Activated CD4-positive, alpha-beta T cell treated with anti-CD3 and anti-CD28 coated beads, Interleukin-2, amount 50 U/mL, for 48 hours (primary cell): ENCODE measurements at regions not wholly inside any gene's neighbourhood (a gene's known extent, or its start where the extent isn't known, plus 50 kb on each side); places are given as distances from the start of the nearest gene placed in this dataset.
"Not testable (repeated sequence)": the region's sequence is repeated elsewhere in the genome, so short reads cannot be mapped to it uniquely, and the experiment has no call there.

Source experiments
- DNase-seq, 2 experiments: peaks; one replicate each; pipeline ENCODE4 v3.0.0-alpha.2; 2020

DNA sequence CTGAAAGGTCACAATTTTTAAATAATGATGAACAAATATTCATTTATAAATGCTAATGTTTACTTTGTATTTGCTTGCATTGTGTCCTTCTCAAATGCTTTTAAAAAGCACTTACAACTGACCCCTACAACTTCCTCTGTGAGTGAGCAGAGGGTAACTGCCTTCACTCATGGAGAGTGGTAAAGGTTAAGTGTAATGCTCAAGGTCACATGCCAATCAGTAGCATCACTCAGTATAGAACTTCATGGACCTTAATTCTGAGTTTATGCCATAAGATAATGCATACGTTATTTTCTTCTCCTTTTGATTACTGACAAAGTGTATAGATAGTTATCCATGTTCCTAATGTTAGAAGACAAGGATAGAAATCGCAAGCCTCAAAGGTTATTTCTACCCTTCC lies 91.8 kb upstream of the SERTAD2 start:
- DNase-seq, result no peak

DNA sequence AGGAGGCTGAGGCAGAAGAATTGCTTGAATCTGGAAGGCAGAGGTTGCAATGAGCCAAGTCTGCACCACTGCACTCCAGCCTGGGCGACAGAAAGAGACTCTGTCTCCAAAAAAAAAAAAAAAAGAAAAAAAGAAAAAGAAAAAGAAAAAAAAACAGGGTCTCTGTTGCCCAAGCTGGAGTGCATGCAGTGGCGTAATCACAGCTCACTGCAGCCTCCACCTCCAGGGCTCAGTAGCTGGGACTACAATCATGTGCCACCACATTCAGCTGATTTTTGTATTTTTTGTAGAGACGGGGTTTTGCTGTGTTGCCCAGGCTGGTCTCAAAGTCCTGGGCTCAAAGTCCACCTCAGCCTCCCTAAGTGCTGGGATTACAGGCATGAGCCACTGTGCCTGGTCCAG lies 94.0 kb upstream of the SERTAD2 start:
- DNase-seq, result not testable (repeated sequence)

DNA sequence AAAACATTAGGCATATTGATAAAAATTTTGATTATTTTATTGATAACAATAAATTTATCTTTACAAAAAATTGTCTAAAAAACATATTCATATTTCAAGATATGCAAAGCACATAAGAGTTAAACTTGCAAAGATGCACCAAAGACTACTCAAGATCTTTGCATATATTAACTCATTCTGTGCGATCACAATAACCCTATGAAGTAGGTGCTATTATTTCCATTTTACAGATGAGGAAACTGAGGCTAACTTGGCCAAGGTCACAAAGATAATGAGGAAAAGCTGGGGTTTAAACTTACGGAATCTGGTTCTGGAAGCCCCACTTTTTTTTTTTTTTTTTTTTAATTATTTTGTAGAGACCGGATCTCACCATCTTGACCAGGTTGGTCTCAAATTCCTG lies 94.4 kb upstream of the SERTAD2 start:
- DNase-seq, result no peak

DNA sequence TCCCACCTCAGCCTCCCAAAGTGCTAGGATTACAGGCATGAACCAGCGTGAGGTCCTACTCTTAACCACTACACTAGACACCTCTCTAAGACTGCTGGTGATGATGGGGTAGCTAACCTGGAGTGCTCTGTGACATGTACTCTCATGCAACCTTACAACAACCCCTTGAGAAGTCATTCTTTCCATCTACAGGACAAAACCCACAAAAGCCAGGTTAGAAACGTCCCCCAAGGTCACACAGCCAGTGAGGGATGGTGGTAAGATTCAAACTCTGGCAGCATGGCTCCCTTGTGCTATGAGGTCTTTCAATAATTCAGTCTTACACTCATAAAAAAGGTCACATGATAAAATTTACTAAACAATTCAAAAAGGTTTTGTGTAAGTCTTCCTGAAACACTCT lies 94.8 kb upstream of the SERTAD2 start:
- DNase-seq, result peak in 1 of 2 experiments; percentile 22

DNA sequence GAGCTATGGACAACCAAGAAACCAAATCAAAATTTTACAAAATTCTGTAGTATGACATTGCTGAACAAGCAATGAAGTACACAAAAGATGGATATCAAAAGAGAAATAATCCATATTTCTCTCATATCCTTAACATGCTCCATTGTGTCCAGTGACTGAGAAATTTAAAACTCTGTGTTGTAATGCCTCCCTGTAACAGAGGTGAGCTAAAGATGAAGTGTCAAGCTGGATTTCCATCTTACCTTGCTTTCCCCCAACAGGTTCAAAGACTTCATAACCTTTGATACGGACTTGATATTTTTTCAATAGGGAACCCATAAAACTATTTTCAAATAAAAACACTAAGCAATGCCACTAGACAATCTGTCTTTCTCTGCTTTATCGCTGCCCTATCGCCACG lies 95.7 kb upstream of the SERTAD2 start:
- no peak for DNase-seq

DNA sequence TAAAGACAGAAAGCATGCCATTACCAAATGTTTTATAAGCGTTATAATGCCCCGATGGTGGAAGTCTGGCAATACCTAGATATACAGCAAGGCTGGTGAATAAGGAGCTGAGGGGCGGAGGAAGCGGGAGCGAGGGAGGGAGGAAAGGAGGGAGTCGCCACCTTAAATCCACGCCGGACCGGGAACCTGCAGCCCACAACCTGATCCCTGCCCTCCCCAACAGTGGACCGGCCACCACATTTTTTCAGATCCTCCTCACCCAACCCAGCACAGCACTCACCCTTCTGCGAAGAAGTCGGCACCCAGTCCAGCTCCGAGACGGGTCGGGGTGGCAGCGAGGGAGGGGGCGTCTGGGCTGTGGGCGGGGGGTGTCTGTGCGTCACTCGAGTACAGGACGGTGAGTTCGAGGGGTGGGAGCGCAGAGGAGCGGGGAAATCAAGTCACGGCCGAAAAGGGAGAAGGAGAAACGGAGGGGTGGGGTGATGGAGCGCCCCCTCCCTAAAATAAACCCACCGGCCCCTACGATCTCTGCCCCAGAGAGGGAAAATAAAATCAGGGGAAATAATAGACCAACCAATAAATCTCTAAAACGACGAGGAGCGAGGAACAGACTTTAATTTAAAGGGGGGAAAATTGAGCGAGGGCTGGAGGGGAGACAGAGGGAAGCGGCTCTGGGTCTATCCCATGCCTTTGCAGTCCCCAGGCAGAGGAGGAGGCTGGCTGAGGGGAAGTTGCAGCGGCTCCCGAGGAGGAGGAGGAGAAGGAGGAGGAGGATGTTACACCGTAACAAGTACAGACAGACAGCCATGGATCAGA lies 96.5 kb upstream of the SERTAD2 start:
- DNase-seq, result peak; percentile 34 to 53

DNA sequence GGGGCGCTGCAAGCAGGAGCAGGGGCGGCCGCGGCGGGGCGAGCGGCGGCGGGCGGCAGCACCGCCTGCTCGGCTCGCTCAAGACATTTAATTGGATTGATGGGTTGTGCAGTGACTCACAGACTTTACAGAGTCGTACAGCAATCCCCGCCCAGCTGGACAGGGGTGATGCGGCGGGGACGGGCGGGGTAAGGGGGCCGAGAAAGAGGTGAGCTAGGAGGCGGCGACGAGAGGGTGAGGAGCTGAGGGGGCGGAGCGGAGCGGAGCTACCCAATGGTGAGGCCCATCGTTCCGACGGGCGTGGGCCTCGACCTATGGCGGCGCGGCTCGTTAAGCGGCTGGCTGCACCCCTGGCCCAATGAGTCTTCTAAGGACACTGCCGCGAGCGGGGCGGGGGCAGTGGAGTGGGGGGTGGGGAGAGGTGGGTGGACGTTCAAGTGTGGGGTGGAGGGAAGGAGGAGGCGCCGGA lies 97.1 kb upstream of the SERTAD2 start:
- peak; percentile 97 to 98 for DNase-seq

DNA sequence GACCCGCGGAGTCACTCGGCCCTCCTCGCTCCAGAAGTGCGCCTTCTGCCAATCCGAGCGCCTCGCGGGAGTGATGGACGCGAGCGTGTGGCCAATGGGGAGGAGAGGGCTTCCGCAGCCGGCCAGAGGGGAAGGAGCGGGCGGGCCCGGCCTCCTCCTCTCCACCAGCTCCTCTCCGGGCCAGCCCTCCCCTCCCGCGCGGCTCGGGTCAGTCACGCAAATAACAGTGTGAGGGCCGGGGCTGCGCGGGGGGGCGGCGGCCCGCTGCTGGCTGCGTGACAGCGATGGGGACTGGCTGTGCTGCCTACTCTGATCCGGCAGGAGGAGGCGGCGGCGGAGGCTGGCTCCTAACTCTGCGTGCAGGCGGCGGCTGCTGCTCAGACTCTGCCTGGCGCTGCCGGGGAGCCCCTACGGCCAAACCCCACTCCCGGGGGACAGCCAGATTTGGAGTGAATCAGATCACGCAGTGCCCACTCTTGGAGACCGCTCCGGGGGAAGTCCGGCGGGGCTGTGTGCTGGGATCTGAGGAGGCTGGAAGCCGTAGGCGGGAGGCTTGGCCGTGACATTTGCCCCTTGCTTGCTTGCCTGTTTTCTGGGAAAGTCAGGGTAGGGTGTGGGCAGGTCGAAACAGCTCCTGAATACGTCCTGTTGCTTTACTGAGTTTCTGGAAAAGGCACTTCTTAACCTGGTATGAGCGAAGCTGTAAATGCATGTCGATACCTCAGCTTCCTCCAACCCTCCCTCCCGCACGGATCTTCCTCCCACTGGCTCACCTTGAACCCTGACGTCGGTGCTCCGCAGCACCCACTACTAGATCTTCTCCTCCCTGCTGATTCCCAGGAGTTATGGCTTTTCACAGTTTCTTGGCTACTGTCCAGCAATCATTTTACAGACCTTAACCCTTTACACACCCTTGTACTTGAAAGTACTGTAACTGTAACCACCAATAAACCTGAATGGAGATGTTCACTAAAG lies 97.9 kb upstream of the SERTAD2 start:
- no peak for DNase-seq

DNA sequence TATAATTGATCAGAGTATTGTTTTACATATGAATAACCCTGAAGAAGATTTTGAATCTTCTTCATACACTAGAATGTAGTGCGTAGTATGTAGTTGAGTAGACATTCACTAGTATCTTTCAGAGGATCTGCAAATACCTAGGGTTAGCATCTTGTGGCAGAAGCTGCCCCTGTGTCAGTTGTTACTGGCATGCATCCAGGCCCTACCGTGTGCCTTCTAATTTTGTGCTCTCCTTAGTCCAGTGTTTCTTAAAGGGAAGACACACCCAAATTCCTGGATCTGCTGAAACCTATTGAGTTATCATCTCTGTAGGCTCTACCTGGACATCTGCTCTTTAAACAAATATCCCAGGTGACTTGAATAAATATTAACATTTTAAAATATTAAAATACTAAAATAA lies 99.7 kb upstream of the SERTAD2 start:
- no peak for DNase-seq

DNA sequence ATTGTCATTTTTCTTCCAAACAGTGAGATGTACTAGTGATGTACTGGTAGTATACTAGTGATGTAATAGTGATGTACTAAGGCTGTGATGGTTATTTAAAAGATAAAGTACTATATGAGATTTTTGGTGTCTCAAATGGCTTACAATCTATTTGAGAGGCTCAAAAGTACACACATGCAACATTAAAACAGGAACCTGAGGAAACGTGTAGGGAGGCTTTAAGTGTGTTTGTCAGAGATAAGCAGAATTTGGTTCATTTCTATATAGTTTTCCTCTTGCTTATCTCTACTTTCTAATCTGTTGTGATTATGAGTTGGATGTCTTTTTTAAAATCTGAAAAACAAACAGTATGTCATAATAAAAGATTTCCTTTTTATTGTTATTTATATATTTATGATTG lies 100.9 kb upstream of the SERTAD2 start:
- no peak for DNase-seq

DNA sequence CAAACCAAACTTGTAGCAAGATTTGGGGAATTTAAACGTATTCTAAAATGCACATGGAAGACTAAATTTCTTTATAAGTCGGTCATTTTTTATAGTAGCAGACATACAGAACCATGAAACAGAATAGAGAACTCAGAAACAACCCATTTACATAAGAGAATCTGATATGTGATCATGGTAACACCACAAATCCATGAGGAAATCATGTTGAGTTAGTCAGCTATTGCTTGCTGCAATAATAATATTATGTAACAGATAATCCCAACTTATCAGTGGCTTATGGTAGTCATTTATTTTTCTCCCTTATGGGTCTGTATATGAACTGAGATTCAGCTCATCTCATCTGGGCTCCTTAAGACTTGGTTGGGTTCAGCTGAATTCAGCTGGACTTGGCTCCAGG lies 103.4 kb upstream of the SERTAD2 start:
- DNase-seq, result no peak

DNA sequence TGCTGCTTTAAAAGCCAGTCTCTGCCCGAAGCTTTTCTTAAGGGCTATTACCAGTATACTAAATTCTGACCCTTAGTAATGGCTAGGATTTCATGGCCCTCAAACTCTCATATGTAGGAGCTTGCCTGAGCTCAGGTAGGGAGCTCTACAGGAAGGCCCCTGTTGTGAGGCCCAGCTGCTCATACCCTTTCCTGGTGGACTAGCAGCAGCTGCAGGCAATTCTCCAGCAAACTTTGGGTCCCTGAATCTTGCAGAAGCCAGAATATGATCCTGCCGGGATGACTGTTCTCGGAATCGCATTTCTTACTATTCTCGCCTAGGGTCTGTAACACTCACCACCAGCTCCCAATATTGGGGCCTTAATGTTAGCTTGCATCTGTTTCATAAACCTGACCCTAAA lies 106.4 kb upstream of the SERTAD2 start:
- DNase-seq, result no peak

DNA sequence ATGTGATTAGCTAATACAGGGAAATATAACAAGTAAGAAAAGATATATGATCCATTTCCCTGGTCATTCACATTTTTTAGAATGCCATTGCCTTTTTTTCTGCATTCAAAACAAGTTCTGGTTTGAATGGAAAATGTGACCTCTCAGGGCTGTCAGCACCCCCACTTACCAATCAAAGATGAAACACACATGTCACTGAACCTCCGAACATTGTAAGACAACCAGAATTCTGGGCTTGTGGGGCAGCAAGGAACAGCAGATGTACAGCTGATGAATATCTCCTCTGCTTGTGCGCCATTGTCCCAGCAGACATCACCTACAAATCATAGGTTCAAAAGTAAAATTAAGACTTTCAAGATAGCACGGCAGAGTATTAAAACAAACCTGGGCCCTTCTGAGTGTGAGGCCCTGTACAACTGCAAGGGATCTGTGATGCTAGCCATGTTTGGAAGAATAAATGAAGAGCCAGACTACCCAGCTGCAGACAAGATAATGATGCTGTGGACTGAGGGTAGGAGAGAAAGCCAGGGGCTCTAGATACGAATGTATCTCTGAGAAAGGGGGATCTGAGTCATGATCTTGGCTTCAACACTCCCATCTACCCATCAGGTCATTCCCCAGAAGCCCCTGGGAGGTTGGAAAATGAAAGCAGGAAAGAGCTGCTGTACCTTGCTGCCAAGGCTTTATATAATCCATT lies 108.7 kb upstream of the SERTAD2 start:
- no peak for DNase-seq

DNA sequence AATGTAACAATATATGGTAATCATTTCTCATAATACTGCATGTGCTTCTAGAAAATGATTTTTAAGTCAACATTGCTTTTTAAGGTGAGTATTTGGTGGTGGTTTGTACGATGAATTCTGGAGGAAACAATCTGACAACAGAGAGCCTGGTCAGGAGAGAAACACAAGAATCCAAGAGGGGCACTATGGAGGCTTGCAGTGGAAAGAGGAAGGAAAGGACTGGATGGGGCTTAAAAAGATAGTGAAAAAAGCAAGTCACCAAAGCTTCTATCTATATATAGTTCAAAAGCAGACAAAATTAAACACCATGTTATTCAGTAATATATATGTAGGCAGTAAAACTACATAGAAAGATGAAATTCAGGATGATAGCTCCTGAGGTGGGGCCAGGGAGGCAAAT lies 109.4 kb upstream of the SERTAD2 start:
- DNase-seq, result no peak

DNA sequence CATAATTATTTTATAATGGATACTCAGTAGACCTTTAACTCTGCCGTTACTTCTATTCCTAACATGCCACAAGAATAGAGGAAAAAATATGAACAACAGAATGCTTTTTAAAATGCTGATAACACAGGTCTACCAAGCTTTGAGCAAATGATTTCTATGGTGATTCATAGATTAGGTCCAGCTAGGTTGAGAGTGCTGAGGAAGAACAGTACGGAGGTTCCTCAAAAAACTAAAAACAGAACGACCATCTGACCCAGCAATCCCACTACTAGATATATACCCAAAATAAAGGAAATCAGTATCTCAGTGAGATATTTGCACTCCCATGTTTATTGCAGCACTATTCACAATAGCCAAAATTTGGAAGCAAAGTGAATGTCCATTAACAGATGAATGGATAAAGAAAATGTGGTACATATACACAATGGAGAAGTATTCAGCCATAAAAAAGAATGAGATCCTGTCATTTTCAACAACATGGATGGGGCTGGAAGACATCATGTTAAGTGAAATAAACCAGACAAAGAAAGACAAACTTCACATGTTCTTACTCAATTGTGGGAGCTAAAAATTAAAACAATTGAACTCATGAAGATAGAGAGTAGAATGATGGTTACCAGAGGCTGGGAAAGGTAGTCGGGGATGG lies 111.6 kb upstream of the SERTAD2 start:
- DNase-seq, result no peak

DNA sequence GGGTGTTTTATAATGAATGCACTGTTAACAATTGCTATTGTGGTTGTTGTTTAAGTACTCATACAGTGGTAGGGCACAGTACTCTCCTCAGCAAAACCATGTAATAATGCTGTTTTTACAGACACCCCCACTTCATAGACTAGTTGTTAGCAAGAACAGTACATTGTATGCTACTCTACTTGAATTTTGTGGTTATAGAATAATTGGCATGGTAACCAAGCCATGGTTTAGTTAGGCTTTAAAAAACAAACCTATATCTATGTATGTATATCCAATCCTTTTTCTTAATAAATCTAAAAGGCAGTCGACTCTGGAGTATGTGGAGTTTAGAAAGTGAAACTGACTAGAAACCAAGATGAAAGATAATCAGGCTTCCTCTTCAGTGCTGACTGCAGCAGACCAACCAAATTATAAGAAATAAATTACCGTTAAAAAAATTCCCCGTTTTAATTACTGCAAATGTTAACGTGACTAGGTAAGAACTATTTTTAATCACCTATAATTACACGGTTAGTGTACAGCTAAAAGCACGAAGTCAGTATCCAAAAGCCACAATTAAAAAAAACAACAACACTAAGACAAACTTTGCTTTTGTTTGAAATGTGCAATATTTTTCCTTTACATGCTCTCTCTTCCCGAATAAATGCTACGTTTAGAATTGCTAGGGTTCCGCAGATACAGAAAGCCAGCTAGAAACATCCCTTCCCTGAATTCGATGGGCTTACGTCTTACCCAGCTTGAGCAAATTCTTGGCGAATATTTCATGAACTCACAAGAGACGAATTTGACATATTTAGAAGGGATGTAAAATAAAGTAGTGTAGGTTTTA lies 113.3 kb upstream of the SERTAD2 start:
- DNase-seq, result no peak

DNA sequence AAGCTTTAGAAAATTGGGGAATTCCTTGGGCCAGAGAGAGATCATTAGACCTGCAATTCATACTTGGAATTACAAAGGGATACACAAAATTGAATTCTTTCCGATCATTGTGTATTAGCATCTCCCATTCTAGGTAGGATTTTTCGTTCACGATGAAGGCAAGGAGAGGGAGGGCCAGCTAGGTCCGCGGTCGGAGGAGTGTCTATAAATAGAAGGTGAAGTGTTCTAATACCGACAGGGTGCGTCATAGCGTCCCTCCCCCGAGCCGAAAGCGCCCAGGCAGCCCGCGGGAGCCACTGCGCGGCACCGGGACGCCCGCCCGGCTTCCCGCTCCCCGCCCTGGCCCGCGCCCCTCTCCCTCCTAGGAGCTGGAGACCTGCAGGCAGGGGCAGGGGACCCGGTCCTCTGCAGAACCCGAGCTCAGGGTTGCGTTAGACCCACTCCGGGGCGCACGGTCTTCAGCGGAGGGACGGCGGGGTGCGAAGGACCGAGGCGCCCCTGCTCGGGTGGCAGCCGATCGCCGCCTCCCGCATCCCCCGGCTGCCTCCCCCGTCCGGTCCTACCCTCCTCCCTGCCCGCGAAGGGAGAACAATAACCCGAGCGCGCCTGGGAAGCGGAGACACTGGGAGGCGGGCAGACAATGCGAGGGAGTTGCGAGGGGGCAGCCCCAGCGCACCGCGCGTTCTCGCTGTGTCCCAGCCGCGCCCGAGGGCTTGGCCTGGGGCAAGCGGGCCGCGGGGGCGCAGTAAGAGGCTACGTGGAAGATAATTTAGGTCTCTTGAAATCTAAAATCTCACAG lies 114.2 kb upstream of the SERTAD2 start:
- peak; percentile 76 to 82 for DNase-seq

DNA sequence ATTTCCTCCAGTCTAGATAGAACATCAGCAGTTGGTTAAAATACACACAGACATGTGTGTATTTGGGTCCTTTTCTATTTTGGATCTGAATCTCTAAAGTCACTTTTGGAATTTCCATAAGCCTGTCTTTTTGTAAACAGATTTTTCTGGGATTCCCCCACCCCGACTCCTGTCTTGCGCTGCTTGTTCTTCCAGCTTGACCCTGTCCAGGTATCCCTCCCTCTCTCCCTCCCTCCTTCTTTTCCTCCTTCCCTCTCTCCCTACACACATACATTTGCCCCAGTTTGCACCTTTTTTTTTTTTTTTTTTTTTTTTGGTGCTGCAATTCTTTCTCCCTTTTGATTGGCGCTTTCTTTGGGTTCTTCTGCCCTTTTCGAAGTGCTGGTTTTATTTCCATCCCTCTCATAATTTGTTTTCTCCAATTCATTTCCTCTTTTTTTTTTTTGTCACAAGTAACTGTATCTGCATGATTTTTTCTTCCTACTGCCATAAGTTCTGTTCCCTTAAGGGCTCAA lies 114.8 kb upstream of the SERTAD2 start:
- DNase-seq, result no peak

DNA sequence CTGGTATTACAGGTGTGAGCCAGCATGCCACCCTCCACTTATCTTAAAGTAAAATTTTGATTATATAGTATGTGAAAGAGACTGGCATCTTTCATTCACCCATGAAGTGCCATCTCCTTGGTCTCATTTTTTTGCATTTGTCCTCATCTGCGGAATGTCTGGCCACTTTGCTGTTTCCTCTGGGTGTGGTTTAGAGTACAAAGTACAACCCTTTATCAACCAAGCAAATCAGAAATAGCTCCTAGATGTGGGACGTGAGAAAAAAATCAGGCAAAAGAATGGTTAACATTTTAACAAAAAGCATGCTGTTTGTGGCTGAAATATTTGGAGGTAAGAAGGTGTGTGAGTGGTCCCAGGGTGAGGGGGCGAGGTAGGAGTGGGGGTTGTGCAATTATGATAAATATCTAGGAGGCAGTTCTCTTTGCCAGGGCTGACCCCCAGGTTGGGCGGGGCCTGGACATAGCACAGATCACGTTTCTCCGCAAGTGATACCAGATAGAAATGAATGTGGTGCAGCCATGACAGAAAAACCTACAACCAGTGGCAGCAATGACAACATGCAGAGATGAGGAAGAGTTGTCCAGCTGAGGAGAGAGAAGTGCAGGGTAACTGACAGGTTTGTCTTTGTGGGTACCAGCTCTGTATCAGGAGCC lies 115.8 kb upstream of the SERTAD2 start:
- DNase-seq, result no peak

DNA sequence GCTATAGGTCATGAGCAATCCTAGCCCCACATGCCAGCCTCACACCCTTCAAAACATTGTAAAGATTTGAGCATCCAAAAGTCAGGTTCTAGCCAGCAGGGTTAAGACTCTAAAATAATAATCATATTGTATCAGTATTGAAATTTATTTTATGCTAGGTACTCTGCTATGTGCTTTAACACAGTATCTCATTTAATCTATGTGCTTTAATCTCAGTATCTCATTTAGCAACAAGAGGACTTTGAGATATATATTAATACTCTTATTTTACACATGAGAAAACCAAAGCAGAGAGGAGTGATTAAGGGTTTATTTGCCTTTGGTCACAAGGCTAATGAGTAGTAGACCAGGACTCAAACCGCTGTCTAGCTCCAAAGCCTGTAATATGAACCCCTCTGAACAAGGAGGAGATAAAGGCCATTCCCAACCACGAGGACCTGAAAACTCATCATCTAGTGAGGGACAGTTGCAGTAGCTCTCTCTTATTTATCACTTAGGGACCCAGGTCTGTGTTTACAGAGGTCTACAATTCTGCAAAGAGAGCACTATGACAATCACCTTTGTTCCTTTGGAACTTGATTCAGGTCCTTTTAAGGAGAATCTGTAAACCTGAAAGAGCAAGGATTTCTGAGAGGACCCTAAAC lies 116.5 kb upstream of the SERTAD2 start:
- DNase-seq, result no peak
